Lung (tissue), 11 donors: ENCODE measurements at regions not wholly inside any gene's neighbourhood (a gene's known extent, or its start where the extent isn't known, plus 50 kb on each side); places are given as distances from the start of the nearest gene placed in this dataset.

Experiments used
- ATAC-seq: fragments of 200-7000 bp; cut with Tn5 transposase; one replicate; pipeline ENCODE4 v1.9.1; 2020; ENCODE audit warnings: moderate number of reproducible peaks; ENCODE audit not compliant: insufficient read depth, low FRiP score
- DNase-seq, 3 donors: peaks; one replicate each; pipeline ENCODE4 v3.0.0-alpha.2; 2013 to 2017
- H3K27ac ChIP-seq, 2 donors: one replicate each; pipeline ENCODE4 v1.5.1; 2013; ENCODE audit warnings: mild to moderate bottlenecking in 2 of 2, moderate library complexity in 2 of 2, control low read depth in 1 of 2, inconsistent platforms in 1 of 2, low read depth in 1 of 2, low read length in 1 of 2
- H3K27me3 ChIP-seq, 3 donors: one replicate each; pipeline ENCODE4 v1.5.1; 2013; ENCODE audit warnings: low read length in 2 of 3; ENCODE audit not compliant: control insufficient read depth in 3 of 3, insufficient read depth in 3 of 3
- H3K36me3 ChIP-seq, 4 donors: one replicate each; pipeline ENCODE4 v1.5.1; 2013; ENCODE audit warnings: low read length in 4 of 4, mild to moderate bottlenecking in 1 of 4, moderate library complexity in 1 of 4; ENCODE audit not compliant: control insufficient read depth in 4 of 4, insufficient read depth in 4 of 4
- H3K4me1 ChIP-seq, 5 donors: one replicate each; pipeline ENCODE4 v1.5.1; 2013; ENCODE audit warnings: low read length in 5 of 5, mild to moderate bottlenecking in 2 of 5, moderate library complexity in 1 of 5; ENCODE audit not compliant: control insufficient read depth in 5 of 5, insufficient read depth in 5 of 5
- H3K4me3 ChIP-seq: one replicate; pipeline ENCODE4 v1.5.1; 2013; ENCODE audit warnings: mild to moderate bottlenecking, control low read depth, moderate library complexity
- H3K9ac ChIP-seq, 2 donors: one replicate each; pipeline ENCODE4 v1.5.1; 2013; ENCODE audit warnings: low read length in 2 of 2, control low read depth in 1 of 2; ENCODE audit not compliant: insufficient read depth in 1 of 2
- H3K9me3 ChIP-seq, 4 donors: one replicate each; pipeline ENCODE4 v1.5.1; 2013; ENCODE audit warnings: low read length in 3 of 4, mild to moderate bottlenecking in 1 of 4, moderate library complexity in 1 of 4; ENCODE audit not compliant: control insufficient read depth in 4 of 4, insufficient read depth in 3 of 4
- CTCF ChIP-seq: IDR thresholded peaks from 2 replicates; pipeline ENCODE4 v1.5.1; 2012; ENCODE audit warnings: mild to moderate bottlenecking; ENCODE audit errors: control extremely low read depth, extremely low read depth
- WGBS, 2 donors: extraction: QIAGEN DNeasy Blood & Tissue Kit; methylation state at CpG; one replicate each; pipeline ENCODE4 v1.1.7; 2013; 5-methylcytosine and 5-hydroxymethylcytosine counted together
- donor health status: control.
- donor health status: control.
- donor health status: Bipolar disorder and iron deficiency.
- donor health status: healthy.
- donor health status: DM: yes; HTN: yes; CAD: no.

GRCh38 chr2:47264686-47265085 lies 88.4 kb upstream of the CALM2 start:
- Histone ChIP-seq H3K4me1 (peaks cover 0 to 10% (median 6%) of the 10 kb centered on the region in 5 donors), H3K36me3 (no peaks in the 10 kb centered on the region), H3K4me3 (no peak overlapping the region), H3K27me3 (no peaks in the 10 kb centered on the region), H3K9ac (no peak overlapping the region), H3K27ac (no peak overlapping the region), H3K9me3 (no peaks in the 10 kb centered on the region)
- no peak for TF ChIP-seq CTCF
- ATAC-seq (no peak), DNase-seq (no peak)
- 95 to 96% methylated on average over 8 of the region's 8 CpGs for WGBS, 2 donors

GRCh38 chr2:47264143-47264542 lies 87.8 kb upstream of the CALM2 start:
- Histone ChIP-seq H3K27me3 (no peaks in the 10 kb centered on the region), H3K36me3 (no peaks in the 10 kb centered on the region), H3K9me3 (no peaks in the 10 kb centered on the region), H3K27ac (no peak overlapping the region), H3K9ac (no peak overlapping the region), H3K4me1 (peaks cover 0 to 11% (median 1%) of the 10 kb centered on the region in 5 donors), H3K4me3 (no peak overlapping the region)
- DNase-seq = no peak
- WGBS, 2 donors = 74 to 85% methylated on average over 8 of the region's 8 CpGs
- TF ChIP-seq CTCF = no peak
- ATAC-seq = no peak

GRCh38 chr2:47262657-47263056 lies 86.3 kb upstream of the CALM2 start:
- H3K4me3 ChIP-seq = no peak overlapping the region
- no peaks in the 10 kb centered on the region for H3K9me3 ChIP-seq
- no peaks in the 10 kb centered on the region for H3K36me3 ChIP-seq
- no peak overlapping the region for H3K9ac ChIP-seq
- H3K27me3 ChIP-seq = no peaks in the 10 kb centered on the region
- ATAC-seq (no peak), DNase-seq (no peak)
- WGBS, 2 donors = 92 to 96% methylated on average over 5 of the region's 5 CpGs
- TF ChIP-seq CTCF = no peak
- H3K27ac ChIP-seq = no peak overlapping the region
- H3K4me1 ChIP-seq = peaks cover 0 to 11% (median 0%) of the 10 kb centered on the region in 5 donors

GRCh38 chr2:47260971-47261370 lies 84.7 kb upstream of the CALM2 start:
- H3K4me1 ChIP-seq = peaks cover 0 to 11% (median 0%) of the 10 kb centered on the region in 5 donors
- TF ChIP-seq CTCF = no peak
- no peaks in the 10 kb centered on the region for H3K9me3 ChIP-seq
- no peak for DNase-seq
- no peak overlapping the region for H3K9ac ChIP-seq
- ATAC-seq = no peak
- H3K27ac ChIP-seq = no peak overlapping the region
- H3K36me3 ChIP-seq = no peaks in the 10 kb centered on the region
- 94 to 96% methylated on average over 3 of the region's 3 CpGs for WGBS, 2 donors
- H3K27me3 ChIP-seq = no peaks in the 10 kb centered on the region
- H3K4me3 ChIP-seq = no peak overlapping the region
